AG09309 (cell line): ENCODE measurements at regions not wholly inside any gene's neighbourhood (a gene's known extent, or its start where the extent isn't known, plus 50 kb on each side); places are given as distances from the start of the nearest gene placed in this dataset.

Source experiments
- DNase-seq: peaks from one replicate; pipeline ENCODE4 v3.0.0-alpha.2; 2010; ENCODE audit warnings: low read depth
- H3K4me3 ChIP-seq: 2 replicates; pipeline ENCODE4 v1.5.1; 2011; ENCODE audit warnings: mild to moderate bottlenecking, low read depth, low read length, moderate library complexity; ENCODE audit not compliant: control insufficient read depth
- CTCF ChIP-seq: IDR thresholded peaks from 2 replicates; pipeline ENCODE4 v1.5.1; 2011; ENCODE audit warnings: mild to moderate bottlenecking, low read depth, low read length, inconsistent platforms; ENCODE audit not compliant: insufficient read depth, control insufficient read depth; ENCODE audit errors: missing control alignments

GRCh38 chr7:4513450-4513849 is 168.6 kb upstream of the FOXK1 start:
- TF ChIP-seq CTCF = no peak
- no peak for DNase-seq
- H3K4me3 ChIP-seq = no peak overlapping the region

GRCh38 chr7:4519819-4520520 is 162.1 kb upstream of the FOXK1 start:
- TF ChIP-seq CTCF = no peak

GRCh38 chr7:4523219-4523618 is 158.9 kb upstream of the FOXK1 start:
- no peak overlapping the region for H3K4me3 ChIP-seq
- DNase-seq = no peak
- no peak for TF ChIP-seq CTCF

More at GRCh38 chr7:4519819-4520520, 162.1 kb upstream of the FOXK1 start:
- DNase-seq = no peak
- no peak overlapping the region for H3K4me3 ChIP-seq

GRCh38 chr7:4523873-4524272 is 158.2 kb upstream of the FOXK1 start:
- DNase-seq = no peak
- H3K4me3 ChIP-seq = no peak overlapping the region
- no peak for TF ChIP-seq CTCF

GRCh38 chr7:4525884-4526283 is 156.2 kb upstream of the FOXK1 start:
- no peak overlapping the region for H3K4me3 ChIP-seq
- TF ChIP-seq CTCF = no peak
- DNase-seq = no peak

- no peak overlapping the region for H3K4me3 ChIP-seq
- no peak for DNase-seq
- no peak for TF ChIP-seq CTCF
These were observed 154.0 kb upstream of the FOXK1 start for GRCh38 chr7:4527988-4528636.
